Ishikawa (cell line): ENCODE measurements at regions not wholly inside any gene's neighbourhood (a gene's known extent, or its start where the extent isn't known, plus 50 kb on each side); places are given as distances from the start of the nearest gene placed in this dataset.

Experiments used
- CEBPB ChIP-seq: IDR thresholded peaks from 2 replicates; pipeline ENCODE4 v1.6.1; 2012
- CREB1 ChIP-seq: IDR thresholded peaks from 2 replicates; pipeline ENCODE4 v1.6.1; 2012; ENCODE audit warnings: low read depth
- EGR1 ChIP-seq: IDR thresholded peaks from 2 replicates; pipeline ENCODE4 v1.6.1; 2012
- EP300 ChIP-seq: IDR thresholded peaks from 2 replicates; pipeline ENCODE4 v1.6.1; 2012; ENCODE audit warnings: borderline replicate concordance
- FOXM1 ChIP-seq: IDR thresholded peaks from 2 replicates; pipeline ENCODE4 v1.6.1; 2012; ENCODE audit warnings: low read depth, borderline replicate concordance
- NFIC ChIP-seq: IDR thresholded peaks from 2 replicates; pipeline ENCODE4 v1.6.1; 2012
- RAD21 ChIP-seq: IDR thresholded peaks from 2 replicates; pipeline ENCODE4 v1.6.1; 2012; ENCODE audit warnings: low read depth
- REST ChIP-seq: IDR thresholded peaks from 2 replicates; pipeline ENCODE4 v1.6.1; 2012; ENCODE audit warnings: low read depth, mild to moderate bottlenecking
- TAF1 ChIP-seq: IDR thresholded peaks from 2 replicates; pipeline ENCODE4 v1.6.1; 2012; ENCODE audit warnings: low read depth, mild to moderate bottlenecking
- TCF12 ChIP-seq: IDR thresholded peaks from 2 replicates; pipeline ENCODE4 v1.6.1; 2012; ENCODE audit warnings: low read depth
- TEAD4 ChIP-seq: IDR thresholded peaks from 2 replicates; pipeline ENCODE4 v1.6.1; 2012
- USF1 ChIP-seq: IDR thresholded peaks from 2 replicates; pipeline ENCODE4 v1.6.1; 2012
- YY1 ChIP-seq: IDR thresholded peaks from 2 replicates; pipeline ENCODE4 v1.6.1; 2012; ENCODE audit warnings: low read depth
- ZBTB7A ChIP-seq: IDR thresholded peaks from 2 replicates; pipeline ENCODE4 v1.6.1; 2012; ENCODE audit warnings: low read depth
- TF ChIP-seq, protein P1 (sequence below): IDR thresholded peaks from 2 replicates; pipeline ENCODE4 v1.6.1; 2012

DNA sequence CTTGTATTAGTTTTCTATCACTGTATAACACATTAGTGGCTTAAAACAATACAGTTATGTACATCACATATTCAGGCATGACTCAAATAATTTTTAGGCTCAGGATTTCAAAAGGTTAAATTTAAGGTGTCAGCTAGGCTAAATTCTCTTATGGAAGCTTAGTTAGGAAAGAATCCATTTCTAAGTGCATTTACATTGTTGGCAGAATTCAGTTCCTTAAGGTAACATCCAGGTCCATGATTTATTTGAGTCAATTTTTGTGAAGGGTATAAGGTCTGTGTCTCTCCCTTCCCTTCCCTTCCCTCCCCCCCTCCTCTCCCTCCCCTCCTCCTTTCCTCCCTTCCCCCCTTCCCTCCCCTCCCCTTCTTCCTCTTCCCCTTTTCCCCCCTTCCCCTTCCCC, 399.0 kb upstream of the CNTN5 start:
- TF ChIP-seq TEAD4 (no peak), TCF12 (no peak), CREB1 (no peak), FOXM1 (no peak), REST (no peak), CEBPB (no peak), USF1 (no peak), RAD21 (no peak), TAF1 (no peak), YY1 (no peak), EGR1 (no peak), EP300 (no peak), ZBTB7A (no peak), NFIC (no peak)
- TF ChIP-seq, protein P1, sequence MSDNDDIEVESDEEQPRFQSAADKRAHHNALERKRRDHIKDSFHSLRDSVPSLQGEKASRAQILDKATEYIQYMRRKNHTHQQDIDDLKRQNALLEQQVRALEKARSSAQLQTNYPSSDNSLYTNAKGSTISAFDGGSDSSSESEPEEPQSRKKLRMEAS, result no peak

DNA sequence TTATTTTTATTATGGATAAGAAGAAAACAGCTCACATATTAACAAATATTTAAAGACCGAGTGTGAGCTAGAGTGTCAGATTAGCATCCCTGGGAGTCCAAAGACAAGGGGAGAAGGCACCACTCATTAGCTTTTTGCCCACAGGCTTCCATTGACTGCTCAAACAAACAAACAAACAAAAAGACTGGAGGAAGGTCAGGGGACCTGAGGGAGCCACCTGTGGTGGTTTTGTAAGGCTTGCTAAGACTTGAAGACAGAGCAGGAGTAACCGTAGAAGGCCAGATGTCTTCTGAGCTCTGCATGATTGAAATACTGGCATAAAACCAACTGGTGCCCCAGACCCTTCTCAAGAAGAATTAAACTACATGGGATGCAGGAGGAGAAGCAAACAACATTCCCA, 395.2 kb upstream of the CNTN5 start:
- TF ChIP-seq USF1, result no peak
- TF ChIP-seq NFIC, result no peak
- no peak for TF ChIP-seq TAF1
- TF ChIP-seq ZBTB7A, result no peak
- TF ChIP-seq REST, result no peak
- no peak for TF ChIP-seq EGR1
- TF ChIP-seq TCF12, result no peak
- TF ChIP-seq CEBPB, result no peak
- TF ChIP-seq CREB1, result no peak
- TF ChIP-seq, protein P1, result no peak
- TF ChIP-seq RAD21, result no peak
- no peak for TF ChIP-seq TEAD4
- TF ChIP-seq YY1, result no peak
- no peak for TF ChIP-seq EP300
- TF ChIP-seq FOXM1, result no peak

GRCh38 chr11:98630736-98631135, 390.0 kb upstream of the CNTN5 start:
- TF ChIP-seq CEBPB (no peak), USF1 (no peak), NFIC (no peak), YY1 (no peak), TCF12 (no peak), EGR1 (no peak)

DNA sequence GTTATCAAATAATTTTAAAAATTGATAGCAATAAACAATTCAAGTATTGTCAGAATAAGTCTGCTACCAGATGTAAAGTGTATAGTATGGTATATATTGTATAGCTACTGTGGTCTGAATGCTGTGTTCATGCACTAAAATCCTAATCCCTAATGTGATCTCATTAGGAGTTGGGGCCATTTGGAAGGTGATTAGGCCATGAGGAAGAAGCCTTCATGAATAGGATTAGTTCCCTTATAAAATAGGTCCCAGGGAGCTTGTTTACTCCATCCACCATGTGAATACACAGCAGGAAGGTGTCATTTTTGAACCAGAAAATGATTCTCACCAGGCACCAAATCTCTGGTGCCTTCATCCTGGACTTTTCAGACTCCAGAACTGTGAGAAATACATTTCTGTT, 363.0 kb upstream of the CNTN5 start:
- no peak for TF ChIP-seq CREB1
- TF ChIP-seq USF1, result no peak
- TF ChIP-seq TEAD4, result no peak
- no peak for TF ChIP-seq REST
- TF ChIP-seq FOXM1, result no peak
- TF ChIP-seq ZBTB7A, result no peak
- no peak for TF ChIP-seq CEBPB
- no peak for TF ChIP-seq RAD21
- TF ChIP-seq EP300, result no peak
- no peak for TF ChIP-seq EGR1
- TF ChIP-seq TCF12, result no peak
